Lung (tissue), 11 donors: ENCODE measurements at regions not wholly inside any gene's neighbourhood (a gene's known extent, or its start where the extent isn't known, plus 50 kb on each side); places are given as distances from the start of the nearest gene placed in this dataset.

Source experiments
- ATAC-seq: fragments of 200-7000 bp; cut with Tn5 transposase; one replicate; pipeline ENCODE4 v1.9.1; 2020; ENCODE audit warnings: moderate number of reproducible peaks; ENCODE audit not compliant: insufficient read depth, low FRiP score
- DNase-seq, 3 donors: peaks; one replicate each; pipeline ENCODE4 v3.0.0-alpha.2; 2013 to 2017
- H3K27ac ChIP-seq, 2 donors: one replicate each; pipeline ENCODE4 v1.5.1; 2013; ENCODE audit warnings: mild to moderate bottlenecking in 2 of 2, moderate library complexity in 2 of 2, control low read depth in 1 of 2, inconsistent platforms in 1 of 2, low read depth in 1 of 2, low read length in 1 of 2
- H3K27me3 ChIP-seq, 3 donors: one replicate each; pipeline ENCODE4 v1.5.1; 2013; ENCODE audit warnings: low read length in 2 of 3; ENCODE audit not compliant: control insufficient read depth in 3 of 3, insufficient read depth in 3 of 3
- H3K36me3 ChIP-seq, 4 donors: one replicate each; pipeline ENCODE4 v1.5.1; 2013; ENCODE audit warnings: low read length in 4 of 4, mild to moderate bottlenecking in 1 of 4, moderate library complexity in 1 of 4; ENCODE audit not compliant: control insufficient read depth in 4 of 4, insufficient read depth in 4 of 4
- H3K4me1 ChIP-seq, 5 donors: one replicate each; pipeline ENCODE4 v1.5.1; 2013; ENCODE audit warnings: low read length in 5 of 5, mild to moderate bottlenecking in 2 of 5, moderate library complexity in 1 of 5; ENCODE audit not compliant: control insufficient read depth in 5 of 5, insufficient read depth in 5 of 5
- H3K4me3 ChIP-seq: one replicate; pipeline ENCODE4 v1.5.1; 2013; ENCODE audit warnings: mild to moderate bottlenecking, control low read depth, moderate library complexity
- H3K9ac ChIP-seq, 2 donors: one replicate each; pipeline ENCODE4 v1.5.1; 2013; ENCODE audit warnings: low read length in 2 of 2, control low read depth in 1 of 2; ENCODE audit not compliant: insufficient read depth in 1 of 2
- H3K9me3 ChIP-seq, 4 donors: one replicate each; pipeline ENCODE4 v1.5.1; 2013; ENCODE audit warnings: low read length in 3 of 4, mild to moderate bottlenecking in 1 of 4, moderate library complexity in 1 of 4; ENCODE audit not compliant: control insufficient read depth in 4 of 4, insufficient read depth in 3 of 4
- WGBS, 2 donors: extraction: QIAGEN DNeasy Blood & Tissue Kit; methylation state at CpG; one replicate each; pipeline ENCODE4 v1.1.7; 2013; 5-methylcytosine and 5-hydroxymethylcytosine counted together
- TF ChIP-seq, protein P1 (sequence below): IDR thresholded peaks from 2 replicates; pipeline ENCODE4 v1.5.1; 2012; ENCODE audit warnings: mild to moderate bottlenecking; ENCODE audit errors: control extremely low read depth, extremely low read depth
- donor health status: control.
- donor health status: control.
- donor health status: Bipolar disorder and iron deficiency.
- donor health status: healthy.
- donor health status: DM: yes; HTN: yes; CAD: no.

DNA sequence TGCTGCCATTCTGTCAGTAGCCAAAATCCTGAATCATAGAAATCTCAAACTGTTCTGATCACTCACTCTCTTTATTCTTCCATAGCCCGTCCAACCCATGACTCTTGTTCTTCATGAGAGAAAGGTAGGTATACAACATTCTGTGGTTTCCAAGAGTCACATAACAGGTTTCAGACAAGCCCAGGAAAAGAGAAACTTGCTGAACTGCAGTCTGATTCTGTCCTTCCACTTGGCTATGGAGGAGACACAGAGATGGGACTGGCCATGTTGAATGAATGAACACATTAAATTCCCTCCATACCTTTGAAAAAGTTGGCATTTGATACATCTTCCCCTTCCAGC is 880.2 kb upstream of the CELF4 start:
- no peak overlapping the region for H3K4me3 ChIP-seq
- TF ChIP-seq, protein P1, sequence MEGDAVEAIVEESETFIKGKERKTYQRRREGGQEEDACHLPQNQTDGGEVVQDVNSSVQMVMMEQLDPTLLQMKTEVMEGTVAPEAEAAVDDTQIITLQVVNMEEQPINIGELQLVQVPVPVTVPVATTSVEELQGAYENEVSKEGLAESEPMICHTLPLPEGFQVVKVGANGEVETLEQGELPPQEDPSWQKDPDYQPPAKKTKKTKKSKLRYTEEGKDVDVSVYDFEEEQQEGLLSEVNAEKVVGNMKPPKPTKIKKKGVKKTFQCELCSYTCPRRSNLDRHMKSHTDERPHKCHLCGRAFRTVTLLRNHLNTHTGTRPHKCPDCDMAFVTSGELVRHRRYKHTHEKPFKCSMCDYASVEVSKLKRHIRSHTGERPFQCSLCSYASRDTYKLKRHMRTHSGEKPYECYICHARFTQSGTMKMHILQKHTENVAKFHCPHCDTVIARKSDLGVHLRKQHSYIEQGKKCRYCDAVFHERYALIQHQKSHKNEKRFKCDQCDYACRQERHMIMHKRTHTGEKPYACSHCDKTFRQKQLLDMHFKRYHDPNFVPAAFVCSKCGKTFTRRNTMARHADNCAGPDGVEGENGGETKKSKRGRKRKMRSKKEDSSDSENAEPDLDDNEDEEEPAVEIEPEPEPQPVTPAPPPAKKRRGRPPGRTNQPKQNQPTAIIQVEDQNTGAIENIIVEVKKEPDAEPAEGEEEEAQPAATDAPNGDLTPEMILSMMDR = no peak
- H3K27ac ChIP-seq = no peak overlapping the region
- H3K36me3 ChIP-seq = no peaks in the 10 kb centered on the region
- no peak overlapping the region for H3K9ac ChIP-seq
- H3K4me1 ChIP-seq = no peaks in the 10 kb centered on the region
- H3K9me3 ChIP-seq = no peaks in the 10 kb centered on the region
- ATAC-seq (no peak), DNase-seq (no peak)
- H3K27me3 ChIP-seq = no peaks in the 10 kb centered on the region
- 85 to 94% methylated on average over 1 of the region's 1 CpG for WGBS, 2 donors

DNA sequence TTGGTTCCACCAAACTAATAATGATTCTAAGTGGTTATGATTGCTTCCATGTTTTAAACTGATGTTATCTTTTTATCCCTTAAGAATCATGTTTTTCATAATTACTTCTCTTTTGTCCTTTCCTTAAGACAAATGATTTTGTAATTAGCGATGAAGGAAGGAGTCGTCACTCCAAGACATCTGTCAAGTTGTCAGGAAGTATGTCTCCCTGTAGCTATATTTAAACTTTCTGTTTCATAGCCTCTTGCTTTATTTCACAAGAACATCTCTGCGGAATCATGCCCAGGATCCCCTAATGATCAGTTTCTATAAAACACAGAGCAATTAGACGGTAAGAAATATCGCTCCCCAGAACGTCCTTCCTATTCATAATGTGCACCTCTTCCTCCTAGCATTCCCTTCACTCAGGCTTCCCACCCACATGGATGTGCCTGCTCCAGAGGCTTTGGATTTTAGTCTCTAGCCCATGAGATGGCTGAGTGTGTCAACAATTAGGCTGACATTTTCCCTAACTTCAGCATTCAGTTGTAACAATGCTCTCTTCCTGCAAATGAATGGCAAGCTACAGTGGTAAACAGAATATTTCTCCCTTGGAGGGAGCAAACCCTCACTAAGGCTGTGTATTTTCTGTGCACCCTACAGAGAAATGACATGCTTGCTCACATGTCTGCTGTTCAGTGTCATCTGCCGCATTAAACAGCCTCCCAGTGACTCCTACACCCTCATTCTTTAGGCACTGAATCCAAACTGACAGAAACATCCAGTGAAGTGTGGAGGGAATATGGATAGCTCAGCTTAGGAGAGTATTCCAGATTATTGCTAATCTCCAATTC is 879.6 kb upstream of the CELF4 start:
- no peak overlapping the region for H3K4me3 ChIP-seq
- ATAC-seq (no peak), DNase-seq (no peak)
- no peak overlapping the region for H3K27ac ChIP-seq
- H3K4me1 ChIP-seq = no peaks in the 10 kb centered on the region
- H3K27me3 ChIP-seq = no peaks in the 10 kb centered on the region
- WGBS, 2 donors = 36 to 56% methylated on average over 7 of the region's 7 CpGs
- H3K36me3 ChIP-seq = no peaks in the 10 kb centered on the region
- H3K9ac ChIP-seq = no peak overlapping the region
- TF ChIP-seq, protein P1 = no peak
- H3K9me3 ChIP-seq = no peaks in the 10 kb centered on the region

DNA sequence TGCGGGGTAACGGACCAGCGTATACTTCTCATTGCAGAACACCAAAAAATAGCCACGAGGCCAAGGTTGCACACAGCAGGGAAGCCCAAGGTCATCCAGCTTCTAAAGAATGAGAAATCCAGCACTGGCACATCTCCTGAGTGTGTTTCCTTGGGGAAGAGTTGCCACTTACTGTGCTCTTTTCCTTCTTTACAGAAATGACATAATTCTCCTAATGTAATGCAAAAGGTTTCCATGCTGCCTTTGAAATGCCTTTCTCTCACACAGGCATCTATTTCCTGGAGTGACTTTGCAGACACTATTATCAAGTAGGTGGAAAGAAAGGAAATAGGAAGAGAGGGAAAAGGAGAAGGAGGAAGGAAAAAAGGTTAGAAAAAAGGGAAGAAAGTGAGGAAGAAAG is 862.1 kb upstream of the CELF4 start:
- peak in 2 of 3 donors; percentile 6 to 20 for DNase-seq
- Histone ChIP-seq H3K4me3 (no peak overlapping the region), H3K9me3 (peaks cover 0 to 1% (median 0%) of the 10 kb centered on the region in 4 donors), H3K4me1 (peaks cover 0 to 2% (median 0%) of the 10 kb centered on the region in 5 donors), H3K9ac (no peak overlapping the region), H3K27me3 (no peaks in the 10 kb centered on the region), H3K27ac (no peak overlapping the region), H3K36me3 (no peaks in the 10 kb centered on the region)
- 82 to 87% methylated on average over 4 of the region's 4 CpGs for WGBS, 2 donors
- ATAC-seq = no peak
- TF ChIP-seq, protein P1 = no peak
